ENCODE measurements at regions not wholly inside any gene's neighbourhood (a gene's known extent, or its start where the extent isn't known, plus 50 kb on each side); places are given as distances from the start of the nearest gene placed in this dataset.

DNA sequence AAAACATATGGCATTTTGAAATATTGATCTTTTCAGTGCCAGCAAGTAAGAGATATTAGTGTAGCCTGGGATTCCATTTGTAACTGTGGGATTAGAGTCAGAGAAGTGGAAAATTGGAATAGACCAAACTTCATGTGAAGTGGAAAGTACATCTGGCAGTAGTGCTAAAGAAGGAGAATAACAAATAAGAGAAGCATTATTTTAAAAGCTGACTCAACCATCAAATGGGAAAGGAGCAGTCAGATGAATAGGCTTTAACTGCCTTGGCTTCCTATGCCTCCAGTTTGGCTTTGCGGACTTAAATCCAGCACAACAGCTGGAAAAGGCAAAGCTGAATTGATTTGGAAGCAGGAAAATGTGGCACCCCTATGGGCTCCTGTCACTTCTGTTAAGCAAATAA lies 623.1 kb downstream of the TSN start (continued):
- TF ChIP-seq MTA2 (IDR thresholded peaks at IDR 0.05; ENCODE audit: low read depth), result no peak
- no peak for TF ChIP-seq ZBTB1 (CRISPR knock-in tag; IDR thresholded peaks at IDR 0.05; ENCODE audit: borderline replicate concordance, low read depth)

DNA sequence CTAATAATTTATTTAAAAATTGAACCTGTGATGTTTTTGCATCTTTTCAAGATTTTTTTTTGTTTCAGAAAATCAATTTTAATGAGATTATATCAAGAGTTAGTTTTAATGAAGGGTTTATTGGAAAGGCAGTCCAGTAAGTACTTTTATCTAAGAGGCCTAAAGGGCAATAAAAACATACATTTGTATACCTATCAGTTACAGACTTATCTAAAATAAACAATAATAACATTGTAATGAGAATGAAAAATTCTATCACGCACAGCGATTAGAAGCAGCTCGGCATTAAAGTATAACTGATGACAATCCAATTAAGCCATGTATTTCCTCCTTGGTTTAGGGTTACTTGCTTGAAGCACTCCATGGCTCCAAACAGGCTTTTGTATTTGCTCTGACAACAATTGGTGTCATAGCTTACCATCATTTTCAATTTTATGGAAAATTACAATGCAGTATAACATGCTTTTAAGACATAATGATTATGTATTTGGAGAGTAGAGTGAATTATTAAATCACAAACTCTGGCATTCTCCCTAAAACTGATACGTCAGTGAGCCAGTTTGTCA lies 629.4 kb downstream of the TSN start:
- DNase-seq (ENCODE audit: extremely low read depth in 1 of 4, low spot score in 3 of 4), result no peak
- Histone ChIP-seq H3K79me2 (ENCODE audit: control insufficient read depth, insufficient read depth, low read length) (no peaks in the 10 kb centered on the region), H3K9me3 (replicated peaks; ENCODE audit: control insufficient read depth, insufficient read depth, low read depth, low read length) (no peaks in the 10 kb centered on the region), H3K36me3 (ENCODE audit: control insufficient read depth, insufficient read depth, low read length) (no peaks in the 10 kb centered on the region), H3K27ac (ENCODE audit: extremely low read depth, low read depth, low read length) (no peak overlapping the region), H3K4me1 (replicated peaks in 1 of 2; ENCODE audit: control insufficient read depth in 2 of 2, insufficient read depth in 2 of 2, low read length in 2 of 2) (no peaks in the 10 kb centered on the region), H3K9ac (ENCODE audit: insufficient read depth in 1 of 2, low read depth in 2 of 2, low read length in 2 of 2) (no peak overlapping the region), H4K20me1 (replicated peaks; ENCODE audit: control insufficient read depth, insufficient read depth, low read length) (no peaks in the 10 kb centered on the region), H3K9me1 (ENCODE audit: control insufficient read depth, insufficient read depth, low read length) (no peaks in the 10 kb centered on the region), H3K4me2 (ENCODE audit: insufficient read depth, low read length) (no peak overlapping the region), H3K4me3 (no peak overlapping the region), H2AFZ (ENCODE audit: low read depth, low read length) (no peak overlapping the region), H3K27me3 (ENCODE audit: control insufficient read depth in 2 of 2, insufficient read depth in 2 of 2, low read length in 2 of 2) (no peaks in the 10 kb centered on the region)
- in situ Hi-C loops (cut with MboI) (no loop called here), intact Hi-C loops (cut with micrococcal nuclease) (no loop called here)
- ChIA-PET CTCF (ENCODE audit: low intra/inter-chr PET ratio) (no interaction called here), POLR2A (no interaction called here)
- no peak for FAIRE-seq
- TF ChIP-seq CBFB (CRISPR knock-in tag; IDR thresholded peaks at IDR 0.05) (no peak), KLF13 (tag; IDR thresholded peaks at IDR 0.05; ENCODE audit: borderline replicate concordance, low read depth) (no peak), KDM4B (IDR thresholded peaks at IDR 0.05; ENCODE audit: borderline replicate concordance in 2 of 2, low read depth in 1 of 2) (no peak), CHD1 (IDR thresholded peaks at IDR 0.05; ENCODE audit: low read length) (no peak), SMARCC2 (IDR thresholded peaks at IDR 0.05; ENCODE audit: low read depth) (no peak), EZH2 (IDR thresholded peaks at IDR 0.05; ENCODE audit: borderline replicate concordance, low read depth, low read length) (no peak), PRPF4 (IDR thresholded peaks at IDR 0.05; ENCODE audit: insufficient read depth, low read depth, low read length, poor library complexity, severe bottlenecking) (no peak), ZNF583 (CRISPR knock-in tag; IDR thresholded peaks at IDR 0.05) (no peak), NEUROD1 (IDR thresholded peaks at IDR 0.05; ENCODE audit: borderline replicate concordance, low read depth, low read length, partially characterized antibody) (no peak), CBFA2T3 (IDR thresholded peaks at IDR 0.05) (no peak)
- TF ChIP-seq, protein P1, sequence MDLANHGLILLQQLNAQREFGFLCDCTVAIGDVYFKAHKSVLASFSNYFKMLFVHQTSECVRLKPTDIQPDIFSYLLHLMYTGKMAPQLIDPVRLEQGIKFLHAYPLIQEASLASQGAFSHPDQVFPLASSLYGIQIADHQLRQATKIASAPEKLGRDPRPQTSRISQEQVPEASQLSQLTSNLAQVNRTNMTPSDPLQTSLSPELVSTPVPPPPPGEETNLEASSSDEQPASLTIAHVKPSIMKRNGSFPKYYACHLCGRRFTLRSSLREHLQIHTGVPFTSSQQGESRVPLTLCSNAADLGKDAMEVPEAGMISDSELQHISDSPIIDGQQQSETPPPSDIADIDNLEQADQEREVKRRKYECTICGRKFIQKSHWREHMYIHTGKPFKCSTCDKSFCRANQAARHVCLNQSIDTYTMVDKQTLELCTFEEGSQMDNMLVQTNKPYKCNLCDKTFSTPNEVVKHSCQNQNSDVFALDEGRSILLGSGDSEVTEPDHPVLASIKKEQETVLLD (IDR thresholded peaks at IDR 0.05), result no peak
- no TSS peak for BruUV-seq (replicated peaks)
- WGBS (ENCODE audit: insufficient coverage, low coverage, missing lambda C conversion rate), result 3% methylated on average over 4 of the region's 4 CpGs
- no peak for ATAC-seq
